Heart left ventricle (tissue), 16 donors: ENCODE measurements at regions not wholly inside any gene's neighbourhood (a gene's known extent, or its start where the extent isn't known, plus 50 kb on each side); places are given as distances from the start of the nearest gene placed in this dataset.

ENCODE experiments used
- ATAC-seq, 4 donors: fragments of 200-7000 bp; cut with Tn5 transposase; one replicate each; pipeline ENCODE4 v1.9.1; 2020 to 2022; ENCODE audit warnings: moderate library complexity in 4 of 4, mild to moderate bottlenecking in 3 of 4, moderate number of reproducible peaks in 1 of 4
- DNase-seq, 5 donors: peaks; one replicate each; pipeline ENCODE4 v3.0.0-alpha.2; 2020
- H3K27ac ChIP-seq, 12 donors: fragments of 200-600 bp; sonication (generic) in 4 of 12; one replicate each; pipeline versions ENCODE4 v1.5.0 to v1.8.0; 2016 to 2022; ENCODE audit warnings: mild to moderate bottlenecking in 2 of 12
- H3K27me3 ChIP-seq, 9 donors: fragments of 200-600 bp; sonication (generic) in 2 of 9; one replicate each; pipeline versions ENCODE4 v1.5.1 to v1.8.0; 2016 to 2022; ENCODE audit warnings: mild to moderate bottlenecking in 3 of 9
- H3K36me3 ChIP-seq, 9 donors: fragments of 200-600 bp; sonication (generic) in 2 of 9; one replicate each; pipeline versions ENCODE4 v1.5.0 to v1.8.0; 2018 to 2022; ENCODE audit warnings: mild to moderate bottlenecking in 2 of 9
- H3K4me1 ChIP-seq, 12 donors: fragments of 200-600 bp; sonication (generic) in 4 of 12; one replicate each; pipeline versions ENCODE4 v1.5.0 to v1.8.0; 2016 to 2022; ENCODE audit warnings: mild to moderate bottlenecking in 3 of 12
- H3K4me3 ChIP-seq, 12 donors: fragments of 200-600 bp; sonication (generic) in 4 of 12; one replicate each; pipeline versions ENCODE4 v1.5.0 to v1.8.0; 2017 to 2022; ENCODE audit warnings: mild to moderate bottlenecking in 9 of 12, moderate library complexity in 4 of 12
- H3K9me3 ChIP-seq, 12 donors: fragments of 200-600 bp; sonication (generic) in 4 of 12; one replicate each; pipeline versions ENCODE4 v1.5.0 to v1.8.0; 2016 to 2022; ENCODE audit warnings: mild to moderate bottlenecking in 1 of 12
- CTCF ChIP-seq, 12 donors: fragments of 200-600 bp; sonication (generic) in 4 of 12; IDR thresholded peaks; one replicate each; pipeline versions ENCODE4 v1.5.0 to v1.8.0; 2018 to 2022; ENCODE audit warnings: antibody characterized with exemption in 12 of 12, mild to moderate bottlenecking in 5 of 12
- POLR2A ChIP-seq, 2 donors: fragments of 450-650 bp; IDR thresholded peaks; one replicate each; pipeline ENCODE4 v1.6.1; 2017; ENCODE audit warnings: antibody characterized with exemption in 2 of 2, mild to moderate bottlenecking in 2 of 2, moderate library complexity in 2 of 2
- WGBS, 4 donors: extraction: QIAGEN DNeasy Blood & Tissue Kit in 2 of 4; methylation state at CpG; one replicate each; pipeline versions ENCODE4 v1.1.5 to v1.1.7; 2013 to 2018; 5-methylcytosine and 5-hydroxymethylcytosine counted together
- intact Hi-C, 10 donors: fragments of 100-400 bp; cut with DNase I; formaldehyde crosslinking; loops; one replicate each; pipeline versions ENCODE4 v1.11.1 to v1.14.2; 2022
- donor health status: ischemic (EF 13 %, LVEDD 7.1; RV severe dilation, severe dysfunction).
- donor health status: healthy with polysubstance abuse.
- donor health status: DM: no; HTN: yes; CAD: no.
- donor health status: DM: no; HTN: no; CAD: no.
- donor health status: ischemic (EF 25% LVEDD 6.9; RV normal size, moderate dysfunction).
- donor health status: ischemic (EF 25% LVEDD 5.7; RV mildly dilated, moderate dysfunction).
- donor health status: healthy.
- donor health status: DM: yes; HTN: yes; CAD: no.
- donor health status: ischemic (EF 35%, LVEDD 5.7; RV mildly dilated, moderate dysfunction).
- donor health status: nonischemic (EF 11% LVEDD 7.7; RV severe dilation, severe dysfunction).
- donor health status: DM: yes; HTN: yes; CAD: no.
- donor health status: PGD.
- donor health status: ischemic (EF 29% LVEDD 5.4; RV normal size, mild dysfunction).
- donor health status: nonischemic (EF 23%, LVEDD 6.1; RV moderate dilation, normal function).

GRCh38 chr18:67788310-67789164, 272.0 kb upstream of the DSEL start:
- DNase-seq (no peak), ATAC-seq (no peak)
- intact Hi-C loops, result no loop called here
- H3K27me3 ChIP-seq, result no peaks in the 10 kb centered on the region
- no peaks in the 10 kb centered on the region for H3K4me1 ChIP-seq
- no peaks in the 10 kb centered on the region for H3K36me3 ChIP-seq
- no peak overlapping the region for H3K4me3 ChIP-seq
- H3K27ac ChIP-seq, result no peak overlapping the region
- peaks cover 0 to 4% (median 0%) of the 10 kb centered on the region in 12 donors for H3K9me3 ChIP-seq
- 82 to 85% (median 84%) methylated on average over 12 of the region's 12 CpGs for WGBS, 4 donors
- TF ChIP-seq POLR2A (IDR thresholded peaks at IDR 0.05), result no peak
- TF ChIP-seq CTCF (IDR thresholded peaks at IDR 0.05), result no peak

GRCh38 chr18:67783196-67783946, 266.9 kb upstream of the DSEL start:
- no peaks in the 10 kb centered on the region for H3K36me3 ChIP-seq
- TF ChIP-seq POLR2A (IDR thresholded peaks at IDR 0.05) (no peak), CTCF (IDR thresholded peaks at IDR 0.05) (no peak)
- no peak overlapping the region for H3K4me3 ChIP-seq
- 73 to 89% (median 82%) methylated on average over 1 of the region's 1 CpG for WGBS, 4 donors
- no peaks in the 10 kb centered on the region for H3K4me1 ChIP-seq
- ATAC-seq (no peak), DNase-seq (no peak)
- H3K9me3 ChIP-seq, result peaks cover 0 to 3% (median 0%) of the 10 kb centered on the region in 12 donors
- H3K27me3 ChIP-seq, result no peaks in the 10 kb centered on the region
- intact Hi-C loops, result no loop called here
- H3K27ac ChIP-seq, result no peak overlapping the region

GRCh38 chr18:67778016-67778415, 261.5 kb upstream of the DSEL start:
- Histone ChIP-seq H3K4me1 (no peaks in the 10 kb centered on the region), H3K27ac (no peak overlapping the region), H3K9me3 (no peaks in the 10 kb centered on the region), H3K4me3 (no peak overlapping the region), H3K36me3 (no peaks in the 10 kb centered on the region), H3K27me3 (no peaks in the 10 kb centered on the region)
- ATAC-seq (no peak), DNase-seq (no peak)
- TF ChIP-seq CTCF (IDR thresholded peaks at IDR 0.05) (no peak), POLR2A (IDR thresholded peaks at IDR 0.05) (no peak)
- intact Hi-C loops, result no loop called here
- WGBS, 4 donors, result 52 to 68% (median 66%) methylated on average over 3 of the region's 3 CpGs

DNA sequence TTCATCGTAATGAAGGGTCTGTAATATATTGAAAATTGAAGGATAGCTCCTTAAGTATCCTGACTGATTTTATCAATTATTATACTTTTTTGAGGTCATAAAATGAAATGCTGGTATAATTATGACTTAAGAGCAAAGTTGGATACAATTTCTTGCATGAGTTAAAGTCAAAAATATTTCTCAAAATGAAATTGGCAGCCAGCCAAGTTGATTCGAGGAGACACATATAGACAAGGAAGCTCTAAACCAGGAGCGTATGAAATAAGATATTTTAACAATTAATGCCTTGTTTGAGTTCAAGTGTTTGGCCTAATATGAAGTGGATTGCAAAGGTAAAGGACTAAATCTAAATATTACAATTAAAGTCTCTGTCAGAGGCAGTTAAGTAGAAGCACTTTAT, 260.4 kb upstream of the DSEL start:
- no peaks in the 10 kb centered on the region for H3K4me1 ChIP-seq
- TF ChIP-seq CTCF (IDR thresholded peaks at IDR 0.05) (no peak), POLR2A (IDR thresholded peaks at IDR 0.05) (no peak)
- no peak overlapping the region for H3K27ac ChIP-seq
- 54 to 60% (median 58%) methylated on average over 3 of the region's 3 CpGs for WGBS, 4 donors
- intact Hi-C loops, result no loop called here
- H3K27me3 ChIP-seq, result no peaks in the 10 kb centered on the region
- DNase-seq, result no peak
- H3K36me3 ChIP-seq, result no peaks in the 10 kb centered on the region
- ATAC-seq, result no peak
- no peaks in the 10 kb centered on the region for H3K9me3 ChIP-seq
- H3K4me3 ChIP-seq, result no peak overlapping the region
